Astrocyte (in vitro differentiated cells and primary cell): ENCODE measurements at regions not wholly inside any gene's neighbourhood (a gene's known extent, or its start where the extent isn't known, plus 50 kb on each side); places are given as distances from the start of the nearest gene placed in this dataset.

ENCODE experiments used
- EZH2 ChIP-seq: IDR thresholded peaks from 2 replicates; pipeline ENCODE4 v1.6.1; 2012; ENCODE audit warnings: mild to moderate bottlenecking, low read length, inconsistent platforms; ENCODE audit not compliant: insufficient read depth
- TF ChIP-seq, protein P1 (sequence below): IDR thresholded peaks from 2 replicates; pipeline ENCODE4 v1.5.1; 2011; ENCODE audit warnings: low read depth, mild to moderate bottlenecking, inconsistent platforms, low read length, moderate library complexity; ENCODE audit not compliant: insufficient read depth

DNA sequence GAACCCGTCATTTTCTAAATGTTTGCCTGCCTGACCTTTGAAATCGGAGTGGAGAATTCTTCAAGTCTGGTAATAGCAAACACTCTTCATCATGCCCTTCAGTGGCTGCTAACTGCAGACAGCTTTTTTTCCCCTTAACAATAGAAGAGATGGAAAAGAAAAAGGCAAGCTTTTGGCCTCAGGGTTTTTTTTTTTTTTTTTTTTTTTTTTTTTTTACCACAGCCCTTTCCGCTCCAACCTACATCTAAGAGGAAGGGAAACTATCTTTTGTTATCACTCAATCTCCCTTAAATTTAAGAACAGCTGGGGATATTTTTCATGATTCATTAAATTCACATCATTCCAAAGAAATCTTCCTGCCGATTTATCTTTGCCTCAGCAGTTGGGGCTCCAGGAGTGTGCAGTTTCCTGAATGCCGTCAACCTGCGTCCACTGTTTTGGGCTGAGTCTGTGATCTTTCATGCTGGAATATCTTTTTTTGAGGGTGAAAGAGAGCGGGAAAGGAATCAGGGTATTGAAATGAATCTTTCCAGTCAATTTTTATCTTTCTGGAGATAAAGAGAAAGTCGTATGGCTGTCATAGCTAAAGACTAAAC is 144.5 kb upstream of the SMYD2 start:
- TF ChIP-seq, protein P1, sequence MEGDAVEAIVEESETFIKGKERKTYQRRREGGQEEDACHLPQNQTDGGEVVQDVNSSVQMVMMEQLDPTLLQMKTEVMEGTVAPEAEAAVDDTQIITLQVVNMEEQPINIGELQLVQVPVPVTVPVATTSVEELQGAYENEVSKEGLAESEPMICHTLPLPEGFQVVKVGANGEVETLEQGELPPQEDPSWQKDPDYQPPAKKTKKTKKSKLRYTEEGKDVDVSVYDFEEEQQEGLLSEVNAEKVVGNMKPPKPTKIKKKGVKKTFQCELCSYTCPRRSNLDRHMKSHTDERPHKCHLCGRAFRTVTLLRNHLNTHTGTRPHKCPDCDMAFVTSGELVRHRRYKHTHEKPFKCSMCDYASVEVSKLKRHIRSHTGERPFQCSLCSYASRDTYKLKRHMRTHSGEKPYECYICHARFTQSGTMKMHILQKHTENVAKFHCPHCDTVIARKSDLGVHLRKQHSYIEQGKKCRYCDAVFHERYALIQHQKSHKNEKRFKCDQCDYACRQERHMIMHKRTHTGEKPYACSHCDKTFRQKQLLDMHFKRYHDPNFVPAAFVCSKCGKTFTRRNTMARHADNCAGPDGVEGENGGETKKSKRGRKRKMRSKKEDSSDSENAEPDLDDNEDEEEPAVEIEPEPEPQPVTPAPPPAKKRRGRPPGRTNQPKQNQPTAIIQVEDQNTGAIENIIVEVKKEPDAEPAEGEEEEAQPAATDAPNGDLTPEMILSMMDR: no peak
- TF ChIP-seq EZH2: no peak
